HG03280 (cell line): ENCODE measurements at regions not wholly inside any gene's neighbourhood (a gene's known extent, or its start where the extent isn't known, plus 50 kb on each side); places are given as distances from the start of the nearest gene placed in this dataset.
A peak's percentile ranks its signal among the peaks of the same experiment; 100 is the strongest.
"Not testable (repeated sequence)": the region's sequence is repeated elsewhere in the genome, so short reads cannot be mapped to it uniquely, and the experiment has no call there.

Source experiments
- ATAC-seq: cut with Tn5 transposase; IDR thresholded peaks from one replicate; pipeline ENCODE4 v1.9.1; 2021; ENCODE audit warnings: mild to moderate bottlenecking, moderate library complexity; ENCODE audit not compliant: unreplicated experiment

GRCh38 chr4:82301390-82301789, 72.4 kb downstream of the HNRNPD start:
- ATAC-seq: not testable (repeated sequence)

- ATAC-seq: peak; percentile 98
Observed at GRCh38 chr4:82293304-82293703, 80.5 kb downstream of the HNRNPD start.

GRCh38 chr4:82287720-82288119, 86.1 kb downstream of the HNRNPD start:
- no peak for ATAC-seq

GRCh38 chr4:82284858-82285805, 88.7 kb downstream of the HNRNPD start:
- peak; percentile 100 for ATAC-seq

GRCh38 chr4:82284475-82284857, 89.3 kb downstream of the HNRNPD start:
- ATAC-seq: no peak

- no peak for ATAC-seq
Observed at GRCh38 chr4:82282875-82283274, 90.9 kb downstream of the HNRNPD start.

- not testable (repeated sequence) for ATAC-seq
Observed at GRCh38 chr4:82279550-82279949, 94.2 kb downstream of the HNRNPD start.

GRCh38 chr4:82276332-82276640, 97.5 kb downstream of the HNRNPD start:
- ATAC-seq: no peak

GRCh38 chr4:82275431-82276331, 98.1 kb downstream of the HNRNPD start:
- ATAC-seq: no peak

- ATAC-seq: not testable (repeated sequence)
Observed at GRCh38 chr4:82274700-82275099, 99.1 kb downstream of the HNRNPD start.

- not testable (repeated sequence) for ATAC-seq
Observed at GRCh38 chr4:82272523-82272922, 101.3 kb downstream of the HNRNPD start.

- ATAC-seq: not testable (repeated sequence)
Observed at GRCh38 chr4:82271915-82272480, 101.8 kb downstream of the HNRNPD start.

- ATAC-seq: no peak
Observed at GRCh38 chr4:82268826-82269193, 105.0 kb downstream of the HNRNPD start.

GRCh38 chr4:82268050-82268825, 105.6 kb downstream of the HNRNPD start:
- peak; percentile 79 for ATAC-seq

- no peak for ATAC-seq
Observed at GRCh38 chr4:82267506-82267905, 106.3 kb downstream of the HNRNPD start.

- no peak for ATAC-seq
Observed at GRCh38 chr4:82266345-82266744, 107.4 kb downstream of the HNRNPD start.

GRCh38 chr4:82261084-82261483, 112.7 kb downstream of the HNRNPD start:
- ATAC-seq: no peak

GRCh38 chr4:82260632-82261031, 113.2 kb downstream of the HNRNPD start:
- ATAC-seq: no peak

- no peak for ATAC-seq
Observed at GRCh38 chr4:82256718-82257117, 117.1 kb downstream of the HNRNPD start.

GRCh38 chr4:82255657-82256056, 118.1 kb downstream of the HNRNPD start:
- no peak for ATAC-seq
